HepG2 (cell line): ENCODE measurements at regions not wholly inside any gene's neighbourhood (a gene's known extent, or its start where the extent isn't known, plus 50 kb on each side); places are given as distances from the start of the nearest gene placed in this dataset.
A peak's percentile ranks its signal among the peaks of the same experiment; 100 is the strongest.

Experiments used
- ATAD3A ChIP-seq: sonication (generic); formaldehyde crosslinking; IDR thresholded peaks from 2 replicates; pipeline ENCODE4 v1.4.0; 2020; ENCODE audit warnings: missing genetic modification reagents
- EHMT2 ChIP-seq: fragments of 200-600 bp; sonication (generic); IDR thresholded peaks from 2 replicates; pipeline ENCODE4 v1.7.0; 2017; ENCODE audit warnings: antibody characterized with exemption, low read depth, low read length, borderline replicate concordance
- ELF3 ChIP-seq: IDR thresholded peaks from 2 replicates; pipeline ENCODE4 v1.6.1; 2016; ENCODE audit warnings: missing genetic modification reagents, missing compliant biosample characterization
- KLF13 ChIP-seq: sonication (generic); formaldehyde crosslinking; IDR thresholded peaks from 2 replicates; pipeline ENCODE4 v1.4.0; 2020; ENCODE audit warnings: mild to moderate bottlenecking, missing genetic modification reagents
- NFE2L1 ChIP-seq: sonication (generic); formaldehyde crosslinking; IDR thresholded peaks from 2 replicates; pipeline ENCODE4 v1.4.0; 2020; ENCODE audit warnings: missing genetic modification reagents, mild to moderate bottlenecking, borderline replicate concordance
- NFRKB ChIP-seq: fragments of 450-650 bp; IDR thresholded peaks from 2 replicates; pipeline ENCODE4 v1.6.1; 2017
- POGZ ChIP-seq: sonication (generic); formaldehyde crosslinking; IDR thresholded peaks from 2 replicates; pipeline ENCODE4 v1.4.0; 2020; ENCODE audit warnings: mild to moderate bottlenecking, missing genetic modification reagents
- RCOR2 ChIP-seq: IDR thresholded peaks from 2 replicates; pipeline ENCODE4 v1.6.1; 2016; ENCODE audit warnings: missing biosample characterization, missing genetic modification reagents
- TRAFD1 ChIP-seq: sonication (generic); formaldehyde crosslinking; IDR thresholded peaks from 2 replicates; pipeline ENCODE4 v1.5.1; 2020; ENCODE audit warnings: missing genetic modification reagents, mild to moderate bottlenecking, borderline replicate concordance
- ZBTB1 ChIP-seq: sonication (generic); formaldehyde crosslinking; IDR thresholded peaks from 2 replicates; pipeline ENCODE4 v1.4.0; 2020; ENCODE audit warnings: missing genetic modification reagents, borderline replicate concordance
- ZNF20 ChIP-seq: sonication (generic); formaldehyde crosslinking; IDR thresholded peaks from 2 replicates; pipeline ENCODE4 v1.4.0; 2020; ENCODE audit warnings: mild to moderate bottlenecking, moderate library complexity, missing genetic modification reagents
- ZNF264 ChIP-seq: sonication (generic); formaldehyde crosslinking; IDR thresholded peaks from 2 replicates; pipeline ENCODE4 v1.4.0; 2020; ENCODE audit warnings: missing genetic modification reagents
- ZNF367 ChIP-seq: sonication (generic); formaldehyde crosslinking; IDR thresholded peaks from 2 replicates; pipeline ENCODE4 v1.4.0; 2020; ENCODE audit warnings: missing genetic modification reagents, borderline replicate concordance
- ZNF562 ChIP-seq: sonication (generic); formaldehyde crosslinking; IDR thresholded peaks from 2 replicates; pipeline ENCODE4 v1.8.0; 2022; ENCODE audit warnings: missing genetic modification reagents, borderline replicate concordance
- ZNF850 ChIP-seq: sonication (generic); formaldehyde crosslinking; conservative IDR thresholded peaks from 2 replicates; pipeline ENCODE4 v1.9.0; 2021; ENCODE audit warnings: mild to moderate bottlenecking, missing genetic modification reagents
- TF ChIP-seq, protein P1 (sequence below): sonication (generic); formaldehyde crosslinking; IDR thresholded peaks from 2 replicates; pipeline ENCODE4 v1.4.0; 2020; ENCODE audit warnings: missing genetic modification reagents

DNA sequence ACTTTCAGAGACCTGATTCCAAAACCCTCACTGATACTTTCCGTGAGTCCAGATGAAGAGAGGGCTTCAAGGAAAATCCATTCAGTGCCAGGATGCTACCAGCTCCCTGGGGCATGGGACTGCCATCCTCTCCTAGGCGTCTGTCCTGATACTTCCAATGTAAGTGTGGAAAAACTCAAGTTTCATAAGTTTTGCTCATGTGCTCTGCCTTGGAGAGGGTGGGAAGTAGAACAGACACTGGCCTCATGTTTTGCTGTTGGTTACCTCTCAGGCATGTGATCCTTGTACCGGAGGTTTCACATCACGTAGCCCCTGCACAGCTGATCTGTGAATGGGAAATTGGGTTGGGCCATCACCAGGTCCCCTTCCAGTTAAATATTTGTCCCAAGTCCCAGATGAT, 517.1 kb downstream of the RPS24 start (continued):
- TF ChIP-seq EHMT2 (no peak), ZNF850 (CRISPR knock-in tag) (no peak), KLF13 (CRISPR knock-in tag) (no peak), ZNF20 (no peak), ZNF562 (no peak), TRAFD1 (CRISPR knock-in tag) (no peak), NFE2L1 (CRISPR knock-in tag) (no peak), POGZ (CRISPR knock-in tag) (peak; percentile 36; the same call in 1 of the 2 replicates), ATAD3A (CRISPR knock-in tag) (no peak), NFRKB (no peak), ZBTB1 (CRISPR knock-in tag) (no peak), ZNF367 (CRISPR knock-in tag) (no peak), ELF3 (CRISPR knock-in tag) (peak; percentile 88), RCOR2 (CRISPR knock-in tag) (peak; percentile 73), ZNF264 (CRISPR knock-in tag) (peak; percentile 89; the same call in 1 of the 2 replicates)
- TF ChIP-seq, protein P1, sequence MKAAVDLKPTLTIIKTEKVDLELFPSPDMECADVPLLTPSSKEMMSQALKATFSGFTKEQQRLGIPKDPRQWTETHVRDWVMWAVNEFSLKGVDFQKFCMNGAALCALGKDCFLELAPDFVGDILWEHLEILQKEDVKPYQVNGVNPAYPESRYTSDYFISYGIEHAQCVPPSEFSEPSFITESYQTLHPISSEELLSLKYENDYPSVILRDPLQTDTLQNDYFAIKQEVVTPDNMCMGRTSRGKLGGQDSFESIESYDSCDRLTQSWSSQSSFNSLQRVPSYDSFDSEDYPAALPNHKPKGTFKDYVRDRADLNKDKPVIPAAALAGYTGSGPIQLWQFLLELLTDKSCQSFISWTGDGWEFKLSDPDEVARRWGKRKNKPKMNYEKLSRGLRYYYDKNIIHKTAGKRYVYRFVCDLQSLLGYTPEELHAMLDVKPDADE (CRISPR knock-in tag) = 0 out of 2 replicates have a peak, but pooled peaks have one; percentile 80
- TF ChIP-seq, all 625 proteins: peak for 211
